ENCODE measurements at regions not wholly inside any gene's neighbourhood (a gene's known extent, or its start where the extent isn't known, plus 50 kb on each side); places are given as distances from the start of the nearest gene placed in this dataset.

- DNase-seq, result no peak
These were observed 54.1 kb upstream of the FOXQ1 start for GRCh38 chr6:1257778-1258177.

- no peak for DNase-seq
These were observed 55.4 kb upstream of the FOXQ1 start for GRCh38 chr6:1256435-1257008.

- no peak for DNase-seq
These were observed 56.1 kb upstream of the FOXQ1 start for GRCh38 chr6:1255636-1256365.

- DNase-seq, result no peak
These were observed 57.6 kb upstream of the FOXQ1 start for GRCh38 chr6:1254326-1254725.

GRCh38 chr6:1253816-1254215, 58.1 kb upstream of the FOXQ1 start:
- no peak for DNase-seq

- no peak for DNase-seq
These were observed 60.4 kb upstream of the FOXQ1 start for GRCh38 chr6:1251198-1252155.

- no peak for DNase-seq
These were observed 61.3 kb upstream of the FOXQ1 start for GRCh38 chr6:1250489-1251197.

GRCh38 chr6:1247894-1248293, 64.0 kb upstream of the FOXQ1 start:
- no peak for DNase-seq

- no peak for DNase-seq
These were observed 64.8 kb upstream of the FOXQ1 start for GRCh38 chr6:1247056-1247455.

GRCh38 chr6:1244941-1245340, 67.0 kb upstream of the FOXQ1 start:
- DNase-seq, result no peak

- no peak for DNase-seq
These were observed 67.6 kb upstream of the FOXQ1 start for GRCh38 chr6:1244278-1244677.

GRCh38 chr6:1242446-1242845, 69.5 kb upstream of the FOXQ1 start:
- DNase-seq, result no peak

- no peak for DNase-seq
These were observed 69.9 kb upstream of the FOXQ1 start for GRCh38 chr6:1242021-1242420.

- DNase-seq, result no peak
These were observed 71.1 kb upstream of the FOXQ1 start for GRCh38 chr6:1240766-1241318.

- no peak for DNase-seq
These were observed 72.1 kb upstream of the FOXQ1 start for GRCh38 chr6:1239805-1240204.

GRCh38 chr6:1238040-1238439, 73.9 kb upstream of the FOXQ1 start:
- no peak for DNase-seq

GRCh38 chr6:1237636-1238035, 74.3 kb upstream of the FOXQ1 start:
- no peak for DNase-seq

- no peak for DNase-seq
These were observed 76.1 kb upstream of the FOXQ1 start for GRCh38 chr6:1235825-1236224.

- no peak for DNase-seq
These were observed 78.0 kb upstream of the FOXQ1 start for GRCh38 chr6:1233924-1234323.

- DNase-seq, result no peak
These were observed 79.3 kb upstream of the FOXQ1 start for GRCh38 chr6:1232578-1232977.

- DNase-seq, result no peak
These were observed 80.0 kb upstream of the FOXQ1 start for GRCh38 chr6:1231941-1232340.

- DNase-seq, result no peak
These were observed 81.0 kb upstream of the FOXQ1 start for GRCh38 chr6:1230689-1231605.
